Naive thymus-derived CD4-positive, alpha-beta T cell (primary cell): ENCODE measurements at regions not wholly inside any gene's neighbourhood (a gene's known extent, or its start where the extent isn't known, plus 50 kb on each side); places are given as distances from the start of the nearest gene placed in this dataset.

Experiments
- ATAC-seq: fragments of 150-1000 bp; cut with Tn5 transposase; 2 replicates; pipeline ENCODE4 v1.10.0; 2021; ENCODE audit warnings: mild to moderate bottlenecking, moderate library complexity
- CTCF ChIA-PET: fragments of 350-600 bp; sonication (Branson Sonifier 250); formaldehyde crosslinking; loops from one replicate; lab custom pipeline; 2021; ENCODE audit warnings: antibody characterized with exemption; lab: Charles Lee
- POLR2A ChIA-PET: fragments of 350-600 bp; sonication (Branson Sonifier 250); formaldehyde crosslinking; loops from one replicate; lab custom pipeline; 2021; ENCODE audit warnings: antibody characterized with exemption, inconsistent platforms; lab: Charles Lee
- DNase-seq, 9 donors: peaks; one replicate each; pipeline versions ENCODE4 v3.0.0 to v3.0.0-alpha.2; 2020 to 2022; ENCODE audit warnings: mixed read lengths in 1 of 9
- H3K27ac ChIP-seq: one replicate; pipeline ENCODE4 v1.7.0; 2013; ENCODE audit warnings: mild to moderate bottlenecking, low read depth, low read length, moderate library complexity
- H3K27me3 ChIP-seq, 2 donors: one replicate each; pipeline ENCODE4 v1.7.0; 2013; ENCODE audit warnings: low read length in 2 of 2, mild to moderate bottlenecking in 2 of 2, moderate library complexity in 2 of 2; ENCODE audit not compliant: control insufficient read depth in 2 of 2, insufficient read depth in 2 of 2
- H3K36me3 ChIP-seq, 3 experiments: 1 replicate in 2 of 3; 2 replicates in 1 of 3; pipeline ENCODE4 v1.7.0; 2013; ENCODE audit warnings: low read length in 3 of 3, mild to moderate bottlenecking in 3 of 3, moderate library complexity in 1 of 3; ENCODE audit not compliant: insufficient read depth in 3 of 3, control insufficient read depth in 2 of 3
- H3K4me1 ChIP-seq, 2 donors: one replicate each; pipeline ENCODE4 v1.7.0; 2013; ENCODE audit warnings: low read length in 2 of 2, mild to moderate bottlenecking in 2 of 2, moderate library complexity in 1 of 2; ENCODE audit not compliant: control insufficient read depth in 2 of 2, insufficient read depth in 2 of 2
- H3K4me3 ChIP-seq: 2 replicates; pipeline ENCODE4 v1.7.0; 2013; ENCODE audit warnings: mild to moderate bottlenecking, low read length
- H3K9me3 ChIP-seq, 3 experiments: 1 replicate in 2 of 3; 2 replicates in 1 of 3; pipeline ENCODE4 v1.7.0; 2013; ENCODE audit warnings: low read length in 3 of 3; ENCODE audit not compliant: control insufficient read depth in 2 of 3
- H3K27ac Mint-ChIP-seq, 9 donors: one replicate each; pipeline ENCODE4 v1.8.0; 2020 to 2022; ENCODE audit warnings: mixed read lengths in 9 of 9, mild to moderate bottlenecking in 8 of 9, moderate library complexity in 5 of 9, inconsistent platforms in 2 of 9
- H3K27me3 Mint-ChIP-seq, 5 donors: one replicate each; pipeline ENCODE4 v1.8.0; 2021 to 2022; ENCODE audit warnings: mixed read lengths in 5 of 5, mild to moderate bottlenecking in 1 of 5
- H3K36me3 Mint-ChIP-seq, 5 donors: one replicate each; pipeline ENCODE4 v1.8.0; 2020 to 2022; ENCODE audit warnings: mixed read lengths in 5 of 5, mild to moderate bottlenecking in 3 of 5, inconsistent platforms in 1 of 5
- H3K4me1 Mint-ChIP-seq, 7 donors: one replicate each; pipeline ENCODE4 v1.8.0; 2020 to 2022; ENCODE audit warnings: mixed read lengths in 7 of 7, mild to moderate bottlenecking in 3 of 7, inconsistent platforms in 1 of 7
- H3K4me3 Mint-ChIP-seq, 10 donors: one replicate each; pipeline ENCODE4 v1.8.0; 2020 to 2022; ENCODE audit warnings: mild to moderate bottlenecking in 10 of 10, mixed read lengths in 10 of 10, moderate library complexity in 6 of 10, inconsistent platforms in 2 of 10
- H3K9me3 Mint-ChIP-seq, 11 donors: one replicate each; pipeline ENCODE4 v1.8.0; 2020 to 2022; ENCODE audit warnings: mixed read lengths in 11 of 11, mild to moderate bottlenecking in 4 of 11, inconsistent platforms in 1 of 11, moderate library complexity in 1 of 11
- intact Hi-C, 2 donors: fragments of 100-400 bp; cut with micrococcal nuclease; formaldehyde crosslinking; loops; one replicate each; pipeline ENCODE4 v1.15.1; 2023

DNA sequence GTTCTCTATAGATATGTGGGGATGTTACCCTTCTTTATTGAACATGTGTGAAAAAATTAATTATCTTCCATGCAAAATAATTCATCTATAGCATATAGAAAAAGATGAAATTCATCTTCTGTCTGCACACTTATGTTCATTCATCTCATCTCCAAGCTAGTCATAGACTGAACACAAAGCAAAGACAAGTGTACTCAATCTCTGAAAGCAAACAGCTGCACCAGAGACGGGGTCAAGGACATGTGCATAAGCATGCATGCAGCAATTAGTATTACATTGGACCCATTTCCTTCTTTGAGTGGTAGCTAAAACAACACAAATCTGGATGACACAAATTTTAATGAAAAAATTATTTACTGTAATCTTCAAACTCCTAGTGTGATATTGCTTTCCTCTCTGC, 547.0 kb upstream of the COX7C start:
- Mint-ChIP-seq H3K36me3 (no peaks in the 10 kb centered on the region), H3K4me3 (no peak overlapping the region), H3K27me3 (no peaks in the 10 kb centered on the region), H3K4me1 (no peaks in the 10 kb centered on the region), H3K27ac (no peak overlapping the region), H3K9me3 (peaks cover 0 to 3% (median 0%) of the 10 kb centered on the region in 11 donors)
- Histone ChIP-seq H3K36me3 (no peaks in the 10 kb centered on the region), H3K27ac (no peak overlapping the region), H3K27me3 (no peaks in the 10 kb centered on the region), H3K4me3 (no peak overlapping the region), H3K9me3 (no peaks in the 10 kb centered on the region), H3K4me1 (no peaks in the 10 kb centered on the region)
- POLR2A ChIA-PET: no interaction called here
- CTCF ChIA-PET: no interaction called here
- intact Hi-C loops: no loop called here
- DNase-seq: no peak
- no peak for ATAC-seq

DNA sequence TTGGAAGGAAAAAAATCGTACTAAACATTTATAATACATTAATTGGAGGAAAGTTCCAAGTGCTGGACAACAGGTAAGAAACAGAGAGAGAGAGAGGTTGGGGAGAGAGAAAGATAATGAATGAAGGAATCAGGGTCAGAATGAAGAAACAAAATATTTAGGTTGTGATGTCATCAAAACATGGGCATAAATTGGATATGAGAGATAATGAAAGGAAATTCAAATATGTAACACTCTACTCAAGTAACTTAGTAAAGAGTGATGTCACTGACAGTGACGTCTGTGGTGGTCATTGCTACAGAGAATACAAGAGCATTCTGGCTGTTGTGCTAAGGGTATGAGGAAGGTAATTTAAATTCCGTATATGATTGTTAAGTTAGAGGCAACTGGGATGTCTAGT, 543.4 kb upstream of the COX7C start:
- no peaks in the 10 kb centered on the region for H3K36me3 ChIP-seq
- no peaks in the 10 kb centered on the region for H3K27me3 Mint-ChIP-seq
- no peaks in the 10 kb centered on the region for H3K36me3 Mint-ChIP-seq
- no peaks in the 10 kb centered on the region for H3K9me3 ChIP-seq
- ChIA-PET POLR2A (no interaction called here), CTCF (no interaction called here)
- no peaks in the 10 kb centered on the region for H3K4me1 Mint-ChIP-seq
- no peaks in the 10 kb centered on the region for H3K4me1 ChIP-seq
- H3K27me3 ChIP-seq: no peaks in the 10 kb centered on the region
- no peak overlapping the region for H3K27ac Mint-ChIP-seq
- intact Hi-C loops: no loop called here
- H3K9me3 Mint-ChIP-seq: peaks cover 0 to 6% (median 0%) of the 10 kb centered on the region in 11 donors
- no peak overlapping the region for H3K4me3 ChIP-seq
- H3K27ac ChIP-seq: no peak overlapping the region
- no peak overlapping the region for H3K4me3 Mint-ChIP-seq
- DNase-seq (no peak), ATAC-seq (no peak)

DNA sequence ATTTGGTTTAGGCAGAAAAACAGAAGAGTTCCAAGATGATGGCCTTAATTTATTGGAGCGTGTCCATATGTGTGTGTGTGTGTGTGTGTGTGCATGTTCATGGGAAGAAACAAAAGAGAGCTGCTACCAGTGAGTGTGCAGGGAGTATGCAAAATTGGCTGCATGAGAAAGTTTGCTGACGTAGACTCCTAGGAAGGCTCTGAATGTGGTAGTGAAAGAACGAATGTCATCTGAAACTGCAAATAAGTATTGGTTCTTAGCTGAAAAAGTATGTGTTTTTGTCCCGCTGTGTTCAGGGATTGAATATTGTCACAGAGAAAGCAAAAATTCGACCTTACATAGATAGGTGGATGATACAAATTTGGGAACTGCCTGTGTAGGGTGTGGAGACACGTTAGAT, 542.6 kb upstream of the COX7C start:
- Mint-ChIP-seq H3K27ac (no peak overlapping the region), H3K4me1 (no peaks in the 10 kb centered on the region), H3K9me3 (peaks cover 0 to 9% (median 0%) of the 10 kb centered on the region in 11 donors), H3K4me3 (no peak overlapping the region), H3K36me3 (no peaks in the 10 kb centered on the region), H3K27me3 (no peaks in the 10 kb centered on the region)
- ATAC-seq: no peak
- CTCF ChIA-PET: no interaction called here
- no peaks in the 10 kb centered on the region for H3K36me3 ChIP-seq
- POLR2A ChIA-PET: no interaction called here
- no peak overlapping the region for H3K4me3 ChIP-seq
- DNase-seq: no peak
- no peak overlapping the region for H3K27ac ChIP-seq
- H3K4me1 ChIP-seq: no peaks in the 10 kb centered on the region
- no peaks in the 10 kb centered on the region for H3K9me3 ChIP-seq
- intact Hi-C loops: no loop called here
- no peaks in the 10 kb centered on the region for H3K27me3 ChIP-seq

DNA sequence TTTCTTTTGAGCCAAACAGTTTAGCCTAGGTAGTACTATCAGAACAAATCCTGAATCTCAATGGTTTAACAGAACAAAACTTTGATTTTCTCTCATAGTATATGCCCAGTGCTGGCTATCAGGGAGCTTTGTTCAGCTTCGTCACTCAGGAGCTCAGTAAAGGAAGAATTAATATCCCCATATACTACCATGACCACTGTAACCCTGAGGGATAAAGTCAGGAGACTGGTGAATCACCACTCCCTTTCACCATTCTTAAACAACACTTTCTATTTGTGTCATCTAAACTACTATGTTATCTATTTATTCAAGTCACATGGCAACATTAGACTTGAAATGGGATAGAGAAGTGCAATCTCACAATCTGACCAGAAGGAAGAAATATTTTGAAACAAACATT, 522.6 kb upstream of the COX7C start:
- H3K4me1 ChIP-seq: no peaks in the 10 kb centered on the region
- no peak for ATAC-seq
- Mint-ChIP-seq H3K27ac (no peak overlapping the region), H3K4me1 (no peaks in the 10 kb centered on the region), H3K9me3 (peaks cover 0 to 7% (median 0%) of the 10 kb centered on the region in 11 donors), H3K27me3 (no peaks in the 10 kb centered on the region), H3K36me3 (no peaks in the 10 kb centered on the region), H3K4me3 (no peak overlapping the region)
- H3K9me3 ChIP-seq: no peaks in the 10 kb centered on the region
- intact Hi-C loops: no loop called here
- DNase-seq: no peak
- H3K36me3 ChIP-seq: no peaks in the 10 kb centered on the region
- POLR2A ChIA-PET: no interaction called here
- CTCF ChIA-PET: no interaction called here
- no peak overlapping the region for H3K27ac ChIP-seq
- H3K27me3 ChIP-seq: no peaks in the 10 kb centered on the region
- H3K4me3 ChIP-seq: no peak overlapping the region

DNA sequence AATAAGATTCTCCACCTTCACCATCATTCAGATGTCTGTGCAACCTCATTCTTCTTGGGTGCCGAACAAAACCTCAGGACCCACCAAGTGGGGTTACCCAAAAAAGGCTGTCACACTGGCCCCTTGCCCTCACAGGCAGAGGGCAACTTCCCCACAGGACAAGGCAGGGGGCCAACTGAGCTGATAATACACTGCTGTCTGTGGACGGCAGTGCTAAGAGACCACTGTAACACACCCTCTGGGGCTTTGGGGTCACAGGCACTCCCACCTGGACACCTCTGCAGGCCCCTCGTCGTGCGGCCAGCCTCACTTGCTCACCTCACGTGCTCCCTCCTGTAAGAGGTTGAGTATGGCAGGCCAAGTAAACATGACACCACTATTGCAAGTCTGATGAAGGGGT, 515.8 kb upstream of the COX7C start:
- no peaks in the 10 kb centered on the region for H3K27me3 Mint-ChIP-seq
- no peaks in the 10 kb centered on the region for H3K4me1 Mint-ChIP-seq
- H3K4me3 Mint-ChIP-seq: no peak overlapping the region
- POLR2A ChIA-PET: no interaction called here
- H3K9me3 ChIP-seq: no peaks in the 10 kb centered on the region
- no peak overlapping the region for H3K27ac Mint-ChIP-seq
- H3K4me1 ChIP-seq: no peaks in the 10 kb centered on the region
- ATAC-seq: no peak
- H3K36me3 Mint-ChIP-seq: no peaks in the 10 kb centered on the region
- H3K9me3 Mint-ChIP-seq: peaks cover 0 to 13% (median 0%) of the 10 kb centered on the region in 11 donors
- CTCF ChIA-PET: no interaction called here
- intact Hi-C loops: no loop called here
- H3K27ac ChIP-seq: no peak overlapping the region
- H3K4me3 ChIP-seq: no peak overlapping the region
- no peaks in the 10 kb centered on the region for H3K27me3 ChIP-seq
- H3K36me3 ChIP-seq: no peaks in the 10 kb centered on the region
- DNase-seq: no peak

DNA sequence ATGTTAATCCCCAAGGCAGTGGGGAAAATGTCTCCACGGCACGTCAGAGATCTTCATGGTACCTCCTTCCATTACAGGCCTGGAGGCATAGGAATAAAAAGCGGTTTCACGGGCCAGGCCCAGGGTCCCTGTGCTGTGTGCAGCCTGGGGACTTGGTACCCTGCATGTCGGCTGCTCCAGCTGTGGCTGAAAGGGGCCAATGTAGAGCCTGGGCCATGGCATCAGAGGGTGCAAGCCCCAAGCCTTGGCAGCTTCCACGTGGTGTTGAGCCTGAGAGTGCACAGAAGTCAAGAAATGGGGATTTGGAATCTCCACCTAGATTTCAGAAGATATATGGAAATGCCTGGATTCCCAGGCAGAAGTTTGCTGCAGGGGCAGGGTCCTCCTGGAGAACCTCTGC, 508.9 kb upstream of the COX7C start:
- H3K27me3 Mint-ChIP-seq: no peaks in the 10 kb centered on the region
- no peak overlapping the region for H3K27ac Mint-ChIP-seq
- ATAC-seq (no peak), DNase-seq (no peak)
- no peak overlapping the region for H3K27ac ChIP-seq
- H3K36me3 Mint-ChIP-seq: no peaks in the 10 kb centered on the region
- no peaks in the 10 kb centered on the region for H3K9me3 ChIP-seq
- no peak overlapping the region for H3K4me3 Mint-ChIP-seq
- no peaks in the 10 kb centered on the region for H3K27me3 ChIP-seq
- H3K36me3 ChIP-seq: no peaks in the 10 kb centered on the region
- ChIA-PET CTCF (no interaction called here), POLR2A (no interaction called here)
- H3K4me1 Mint-ChIP-seq: no peaks in the 10 kb centered on the region
- intact Hi-C loops: no loop called here
- H3K4me1 ChIP-seq: no peaks in the 10 kb centered on the region
- H3K4me3 ChIP-seq: no peak overlapping the region
- peaks cover 0 to 15% (median 6%) of the 10 kb centered on the region in 11 donors for H3K9me3 Mint-ChIP-seq

DNA sequence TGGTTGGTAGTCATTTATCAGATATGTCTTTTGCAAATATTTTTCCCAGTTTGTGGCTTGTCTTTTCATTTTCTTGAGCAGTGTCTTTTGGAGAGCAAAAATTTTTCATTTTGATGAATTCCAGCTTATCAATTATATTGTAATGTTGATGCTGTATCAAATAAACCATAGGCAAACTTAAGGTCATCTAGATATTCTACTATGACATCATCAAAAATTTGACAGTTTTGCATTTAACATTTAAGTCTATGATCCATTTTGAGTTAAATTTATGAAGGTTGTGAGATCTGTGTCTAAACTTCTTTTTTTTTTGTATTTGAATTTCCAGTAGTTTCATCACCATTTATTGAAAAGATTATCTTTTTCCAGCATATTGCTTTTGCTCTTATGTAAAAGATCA, 505.5 kb upstream of the COX7C start:
- H3K9me3 Mint-ChIP-seq: peaks cover 0 to 14% (median 7%) of the 10 kb centered on the region in 11 donors
- intact Hi-C loops: no loop called here
- CTCF ChIA-PET: no interaction called here

More for the DNA sequence above, 505.5 kb upstream of the COX7C start:
- Mint-ChIP-seq H3K27ac (no peak overlapping the region), H3K27me3 (no peaks in the 10 kb centered on the region), H3K4me3 (no peak overlapping the region), H3K4me1 (no peaks in the 10 kb centered on the region), H3K36me3 (no peaks in the 10 kb centered on the region)
- no peaks in the 10 kb centered on the region for H3K4me1 ChIP-seq
- no peak overlapping the region for H3K4me3 ChIP-seq
- no peaks in the 10 kb centered on the region for H3K36me3 ChIP-seq
- DNase-seq (no peak), ATAC-seq (no peak)
- no peaks in the 10 kb centered on the region for H3K9me3 ChIP-seq
- H3K27me3 ChIP-seq: no peaks in the 10 kb centered on the region
- POLR2A ChIA-PET: no interaction called here
- H3K27ac ChIP-seq: no peak overlapping the region
